ENCODE measurements at regions not wholly inside any gene's neighbourhood (a gene's known extent, or its start where the extent isn't known, plus 50 kb on each side); places are given as distances from the start of the nearest gene placed in this dataset.

GRCh38 chr2:107235491-107236254 lies 349.7 kb upstream of the ST6GAL2 start:
- DNase-seq: no peak

DNA sequence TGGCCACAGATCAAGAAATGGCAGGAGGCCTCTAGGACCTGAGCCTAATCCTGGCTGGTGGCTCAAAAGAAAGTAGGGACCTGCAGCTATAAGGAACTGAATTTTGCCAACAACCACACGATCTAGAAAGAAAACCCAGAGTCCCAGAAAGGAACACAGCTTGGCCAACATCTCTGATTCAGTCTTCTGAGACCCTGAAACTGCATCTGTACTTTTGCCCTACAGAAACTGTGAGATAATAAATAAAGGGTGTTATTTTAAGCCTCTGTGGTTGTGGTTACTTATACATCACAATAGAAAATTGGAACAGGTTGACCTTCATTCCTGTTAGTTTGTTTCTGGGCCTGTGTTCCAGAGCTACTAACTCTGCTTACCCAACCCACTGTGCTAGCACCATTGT lies 356.8 kb upstream of the ST6GAL2 start:
- DNase-seq: no peak

- no peak for DNase-seq
These were observed 363.0 kb upstream of the ST6GAL2 start for GRCh38 chr2:107248932-107249331.

- no peak for DNase-seq
These were observed 369.8 kb upstream of the ST6GAL2 start for GRCh38 chr2:107255744-107256143.

DNA sequence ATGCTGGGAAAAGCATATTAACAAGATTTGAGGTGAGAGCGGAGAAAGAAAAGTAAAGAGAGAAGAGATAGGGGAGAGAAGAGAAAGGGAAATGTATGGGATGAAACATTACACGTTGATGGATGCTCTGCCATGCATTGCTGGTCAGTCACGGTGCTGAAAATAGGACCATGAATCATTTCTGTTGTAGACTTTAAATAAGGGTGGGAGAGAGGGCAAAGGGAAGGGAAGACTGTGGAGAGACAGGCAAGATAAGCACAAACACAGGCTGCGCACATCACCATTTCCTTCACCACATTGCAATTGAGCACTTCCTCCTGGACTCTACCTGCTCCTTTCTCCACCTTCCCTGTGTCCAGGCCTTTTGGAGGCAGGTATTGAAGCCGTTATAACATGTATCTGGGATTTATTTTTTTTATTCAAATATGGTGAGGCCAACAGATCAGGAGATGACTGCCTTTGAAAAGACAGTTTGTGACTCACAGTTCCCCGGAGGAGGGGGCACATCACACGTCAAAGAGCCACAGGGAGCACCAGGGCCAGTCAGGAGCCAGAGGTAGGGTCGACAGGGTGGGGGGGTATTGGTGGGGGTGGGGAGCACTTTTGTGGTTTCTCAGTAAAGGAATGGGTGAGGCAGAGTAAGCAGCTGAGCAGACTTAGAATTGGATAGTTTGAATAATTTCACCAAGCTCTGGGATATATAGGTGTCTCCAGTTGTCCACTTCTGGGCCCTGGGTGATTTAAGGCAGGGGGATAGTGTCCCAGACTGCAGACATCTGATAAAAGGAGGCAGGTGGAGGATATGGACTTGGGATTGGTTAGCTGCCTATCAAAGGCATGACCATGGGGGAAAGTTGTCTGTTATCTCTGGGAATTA lies 372.8 kb upstream of the ST6GAL2 start:
- DNase-seq: no peak

GRCh38 chr2:107259408-107260195 lies 373.6 kb upstream of the ST6GAL2 start:
- peak; percentile 9 for DNase-seq

GRCh38 chr2:107263628-107264027 lies 377.7 kb upstream of the ST6GAL2 start:
- no peak for DNase-seq

DNA sequence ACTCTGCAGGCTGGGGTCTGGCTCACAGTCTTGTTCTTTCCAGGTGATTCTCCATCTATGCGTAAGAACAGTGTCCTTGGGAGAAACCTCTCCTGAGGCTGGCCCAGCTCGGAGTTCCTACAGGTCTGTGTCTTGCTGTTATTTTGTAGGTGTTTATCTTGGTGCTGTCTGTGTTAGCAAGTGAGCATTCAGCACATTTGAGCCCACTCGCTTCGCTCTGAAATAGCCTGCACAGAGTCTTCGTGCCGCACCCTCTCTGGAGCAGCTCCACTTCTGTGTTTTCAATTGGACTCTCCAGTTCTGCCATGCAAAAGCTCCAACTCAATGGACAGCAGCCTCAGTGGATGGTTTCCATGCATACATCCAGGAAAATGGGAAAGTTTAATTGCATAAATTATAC lies 378.2 kb upstream of the ST6GAL2 start:
- no peak for DNase-seq

GRCh38 chr2:107266555-107266954 lies 380.6 kb upstream of the ST6GAL2 start:
- no peak for DNase-seq

DNA sequence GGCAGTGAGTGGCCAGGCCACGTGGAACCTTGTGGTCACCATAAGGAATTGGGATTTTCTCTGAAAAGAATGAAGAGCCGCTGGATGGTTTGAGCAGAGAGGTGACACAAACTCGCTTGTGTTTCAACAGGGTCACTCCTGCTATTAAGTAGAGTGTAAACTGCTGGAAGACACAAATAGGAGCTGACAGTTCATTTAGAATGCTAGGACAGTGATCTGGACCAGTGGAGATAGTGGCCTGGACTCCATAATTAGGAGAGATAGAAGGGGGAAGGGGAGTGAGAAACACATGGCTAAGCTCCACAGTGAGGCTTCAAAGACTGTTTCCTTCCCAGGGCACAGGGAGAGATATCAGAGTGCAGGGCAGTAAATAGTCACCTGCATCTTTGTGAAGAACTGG lies 381.1 kb upstream of the ST6GAL2 start:
- DNase-seq: no peak

- no peak for DNase-seq
These were observed 390.1 kb upstream of the ST6GAL2 start for GRCh38 chr2:107276034-107276433.

DNA sequence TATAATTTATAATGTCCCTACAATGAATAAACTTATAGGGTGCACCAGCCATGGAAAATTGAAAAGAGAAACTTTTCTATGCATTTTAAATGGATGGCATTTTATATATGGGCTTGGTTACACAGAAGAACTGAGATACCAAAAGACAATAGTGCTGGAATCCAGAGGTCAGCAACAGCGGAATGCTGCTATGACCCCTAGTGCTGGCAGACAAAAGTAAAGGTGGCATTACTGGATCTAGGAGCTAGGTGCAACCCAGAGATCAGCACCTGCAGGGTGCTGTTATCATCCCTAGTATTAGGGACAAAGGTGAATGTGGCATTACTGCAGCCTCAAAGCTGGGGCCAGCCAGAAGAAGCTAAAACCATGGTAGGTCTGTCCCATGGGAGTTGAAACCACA lies 392.7 kb upstream of the ST6GAL2 start:
- no peak for DNase-seq

DNA sequence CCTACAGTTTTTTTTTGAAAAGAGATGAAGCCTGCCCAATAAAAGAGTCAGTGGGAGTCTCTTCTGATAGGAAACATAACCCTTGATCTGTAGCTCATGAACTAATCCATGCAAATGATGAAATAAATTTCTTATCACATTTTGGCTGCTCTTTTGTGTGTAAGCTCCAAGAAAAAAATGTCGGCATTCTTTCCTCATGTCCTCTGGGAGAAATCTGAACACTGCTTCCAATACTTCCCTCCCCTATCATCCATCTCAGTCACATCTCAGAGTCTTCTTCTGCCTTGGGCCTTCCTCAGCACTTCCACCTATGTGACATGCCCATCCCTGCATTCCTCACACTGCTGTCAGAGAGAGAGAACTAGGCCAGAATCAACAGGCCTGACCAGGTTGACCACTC lies 395.7 kb upstream of the ST6GAL2 start:
- no peak for DNase-seq

- DNase-seq: no peak
These were observed 396.2 kb upstream of the ST6GAL2 start for GRCh38 chr2:107282135-107282534.

- DNase-seq: no peak
These were observed 399.8 kb upstream of the ST6GAL2 start for GRCh38 chr2:107285621-107286299.

DNA sequence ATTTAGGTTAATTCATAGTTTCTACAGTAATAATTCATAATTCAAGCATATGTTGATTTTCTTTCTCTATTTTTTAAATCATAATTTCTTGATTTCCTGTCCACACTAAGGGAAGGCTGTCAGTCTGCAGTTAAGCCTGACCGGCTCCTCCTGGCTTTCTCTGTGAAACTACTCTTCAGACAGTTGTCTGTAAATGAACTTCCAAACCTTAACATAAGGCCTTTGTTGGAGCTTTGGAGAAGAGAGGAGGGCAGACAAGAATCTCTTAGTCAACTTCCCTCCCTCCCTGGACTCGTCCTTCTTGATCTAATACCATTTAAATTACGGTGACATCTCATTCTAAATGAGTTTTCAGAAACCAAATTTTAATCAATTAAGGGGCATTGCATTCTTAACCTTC lies 404.1 kb upstream of the ST6GAL2 start:
- no peak for DNase-seq

- no peak for DNase-seq
These were observed 418.0 kb upstream of the ST6GAL2 start for GRCh38 chr2:107303964-107304363.

- DNase-seq: no peak
These were observed 420.0 kb upstream of the ST6GAL2 start for GRCh38 chr2:107305966-107306365.

DNA sequence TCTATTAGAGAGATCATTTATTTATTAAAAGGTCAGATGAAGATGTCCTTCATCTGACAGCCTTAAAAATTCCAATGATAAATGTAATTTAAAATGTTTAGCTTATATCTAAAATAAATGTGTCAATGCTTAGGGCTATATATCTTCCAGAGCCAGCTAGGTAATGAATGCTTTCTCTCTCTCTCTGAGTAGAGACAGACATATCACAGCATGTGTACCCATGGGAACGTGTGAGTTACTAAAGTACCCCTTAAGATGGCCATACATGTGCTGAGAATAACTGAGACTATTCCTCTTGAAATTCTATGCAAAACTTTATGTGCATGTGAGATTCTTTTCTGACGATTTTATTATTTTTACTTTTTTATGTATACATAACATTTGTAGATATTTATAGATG lies 420.9 kb upstream of the ST6GAL2 start:
- DNase-seq: no peak

DNA sequence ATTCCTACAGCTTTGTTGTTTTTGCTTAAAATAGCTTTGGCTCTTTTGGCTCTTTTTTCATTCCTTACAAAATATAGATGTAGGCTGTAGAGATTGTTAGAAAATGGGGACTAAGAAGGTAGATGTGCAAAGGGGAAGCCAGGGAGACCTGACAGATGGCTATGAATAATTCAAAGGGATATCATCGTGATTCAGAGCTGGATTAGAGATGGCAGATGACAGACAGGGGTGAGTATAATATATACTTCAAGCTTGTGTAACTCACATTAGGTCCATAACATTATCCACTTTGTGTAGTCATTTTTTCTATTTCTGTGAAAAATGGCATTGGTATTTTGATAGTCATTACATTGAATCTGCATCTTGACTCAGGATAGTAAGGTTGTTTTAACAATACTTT lies 422.9 kb upstream of the ST6GAL2 start:
- no peak for DNase-seq

DNA sequence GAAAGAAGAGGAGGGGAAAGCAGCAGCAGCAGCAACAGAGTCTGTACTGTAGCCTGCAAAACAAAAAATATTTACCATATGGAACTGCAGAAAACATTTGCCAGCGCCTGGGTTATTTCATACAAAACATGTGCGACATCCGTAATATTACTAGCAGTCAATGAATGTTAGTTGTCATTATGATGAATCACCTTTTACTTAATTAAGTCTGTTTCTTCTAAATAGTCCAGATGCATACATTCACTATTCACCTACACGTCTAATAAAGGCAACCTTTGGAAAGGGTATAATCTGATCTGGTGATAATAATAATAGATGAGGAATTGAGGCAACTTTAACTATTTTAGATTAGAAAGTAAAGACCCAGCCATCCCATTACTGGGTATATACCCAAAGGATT lies 426.3 kb upstream of the ST6GAL2 start:
- no peak for DNase-seq

- no peak for DNase-seq
These were observed 427.3 kb upstream of the ST6GAL2 start for GRCh38 chr2:107313316-107313715.

- no peak for DNase-seq
These were observed 434.9 kb upstream of the ST6GAL2 start for GRCh38 chr2:107320881-107321280.
